ENCODE measurements at regions not wholly inside any gene's neighbourhood (a gene's known extent, or its start where the extent isn't known, plus 50 kb on each side); places are given as distances from the start of the nearest gene placed in this dataset.

DNA sequence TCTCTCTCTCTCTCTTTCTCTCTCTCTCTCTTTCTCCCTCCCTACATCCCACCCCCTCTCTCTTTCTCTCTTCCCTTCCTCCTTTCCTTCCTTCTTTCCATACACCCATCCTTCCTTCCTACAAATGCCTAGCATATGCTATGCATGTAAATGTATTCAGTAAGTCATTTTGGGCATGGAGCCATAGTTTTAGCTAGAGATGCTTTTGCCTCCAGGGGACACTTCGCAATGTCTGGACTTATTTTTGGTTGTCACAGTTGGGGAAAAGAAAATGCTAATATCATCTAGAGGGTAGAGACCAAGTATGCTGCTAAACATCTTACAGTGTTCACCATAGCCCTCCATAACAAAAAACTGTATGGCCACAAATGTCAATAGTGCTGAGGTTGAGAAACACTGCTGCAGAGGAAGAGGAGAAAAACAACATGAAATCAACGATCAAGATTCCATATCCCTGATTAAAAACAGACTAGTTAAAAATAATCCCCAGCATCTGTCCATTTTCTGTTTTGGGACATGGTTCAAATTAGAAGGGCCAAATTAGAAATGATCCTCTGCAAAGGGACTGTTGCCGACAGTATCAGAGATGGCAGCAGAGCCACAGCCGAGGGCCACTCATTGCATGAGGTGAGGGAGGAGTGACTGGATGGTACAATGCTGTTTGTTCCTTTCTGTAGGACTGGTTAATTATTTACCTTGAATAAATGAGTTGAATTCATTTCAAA lies 152.7 kb downstream of the SH3BGRL2 start:
- TF ChIP-seq, protein P1, sequence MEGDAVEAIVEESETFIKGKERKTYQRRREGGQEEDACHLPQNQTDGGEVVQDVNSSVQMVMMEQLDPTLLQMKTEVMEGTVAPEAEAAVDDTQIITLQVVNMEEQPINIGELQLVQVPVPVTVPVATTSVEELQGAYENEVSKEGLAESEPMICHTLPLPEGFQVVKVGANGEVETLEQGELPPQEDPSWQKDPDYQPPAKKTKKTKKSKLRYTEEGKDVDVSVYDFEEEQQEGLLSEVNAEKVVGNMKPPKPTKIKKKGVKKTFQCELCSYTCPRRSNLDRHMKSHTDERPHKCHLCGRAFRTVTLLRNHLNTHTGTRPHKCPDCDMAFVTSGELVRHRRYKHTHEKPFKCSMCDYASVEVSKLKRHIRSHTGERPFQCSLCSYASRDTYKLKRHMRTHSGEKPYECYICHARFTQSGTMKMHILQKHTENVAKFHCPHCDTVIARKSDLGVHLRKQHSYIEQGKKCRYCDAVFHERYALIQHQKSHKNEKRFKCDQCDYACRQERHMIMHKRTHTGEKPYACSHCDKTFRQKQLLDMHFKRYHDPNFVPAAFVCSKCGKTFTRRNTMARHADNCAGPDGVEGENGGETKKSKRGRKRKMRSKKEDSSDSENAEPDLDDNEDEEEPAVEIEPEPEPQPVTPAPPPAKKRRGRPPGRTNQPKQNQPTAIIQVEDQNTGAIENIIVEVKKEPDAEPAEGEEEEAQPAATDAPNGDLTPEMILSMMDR (conservative IDR thresholded peaks at IDR 0.05) = no peak
- H3K27ac ChIP-seq = no peak overlapping the region; the same call in 1 of the 2 replicates

DNA sequence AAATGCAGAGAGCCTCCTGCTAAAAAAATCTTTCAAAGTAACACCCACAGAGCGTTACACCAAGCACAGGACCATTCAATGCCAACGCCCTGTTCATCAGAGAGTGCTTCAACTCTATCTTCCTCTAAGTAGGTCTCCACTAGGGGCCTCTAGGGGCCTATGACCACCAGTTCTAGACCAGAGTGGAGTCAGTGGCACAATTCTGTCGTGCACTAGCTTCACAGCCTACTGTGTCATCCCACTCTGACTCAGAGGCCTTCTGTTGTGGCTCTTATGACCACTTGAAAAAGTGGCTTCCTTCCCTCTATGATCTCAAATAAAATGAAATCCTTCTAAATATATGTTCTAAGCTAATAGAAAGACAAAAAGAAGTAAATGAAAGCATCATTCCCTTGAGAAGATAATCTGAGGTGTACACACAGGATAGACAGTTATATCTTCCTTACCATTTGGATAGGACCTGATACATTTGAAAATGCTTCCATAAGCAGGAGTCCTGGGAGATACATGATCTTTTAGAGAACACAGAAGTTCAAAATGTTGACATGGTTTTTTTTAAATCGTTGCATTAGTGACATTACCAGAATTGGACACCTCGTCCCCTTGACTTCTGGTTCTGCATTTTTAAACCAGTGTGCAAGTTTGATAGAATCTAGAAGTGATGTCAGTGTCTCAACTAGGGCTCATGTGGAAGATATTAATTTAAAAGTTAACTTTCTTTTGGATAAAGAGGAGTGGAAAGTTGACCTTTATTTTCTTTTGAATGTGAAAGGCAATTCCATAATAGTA lies 151.9 kb downstream of the SH3BGRL2 start:
- H3K27ac ChIP-seq = no peak overlapping the region
- TF ChIP-seq, protein P1 (conservative IDR thresholded peaks at IDR 0.05) = no peak

- TF ChIP-seq, protein P1 (conservative IDR thresholded peaks at IDR 0.05) = no peak
- no peak overlapping the region for H3K27ac ChIP-seq
Measured at GRCh38 chr6:79781916-79782315, 150.8 kb downstream of the SH3BGRL2 start.

- H3K27ac ChIP-seq = no peak overlapping the region
- TF ChIP-seq, protein P1 (conservative IDR thresholded peaks at IDR 0.05) = no peak
Measured at GRCh38 chr6:79780881-79781280, 149.8 kb downstream of the SH3BGRL2 start.

DNA sequence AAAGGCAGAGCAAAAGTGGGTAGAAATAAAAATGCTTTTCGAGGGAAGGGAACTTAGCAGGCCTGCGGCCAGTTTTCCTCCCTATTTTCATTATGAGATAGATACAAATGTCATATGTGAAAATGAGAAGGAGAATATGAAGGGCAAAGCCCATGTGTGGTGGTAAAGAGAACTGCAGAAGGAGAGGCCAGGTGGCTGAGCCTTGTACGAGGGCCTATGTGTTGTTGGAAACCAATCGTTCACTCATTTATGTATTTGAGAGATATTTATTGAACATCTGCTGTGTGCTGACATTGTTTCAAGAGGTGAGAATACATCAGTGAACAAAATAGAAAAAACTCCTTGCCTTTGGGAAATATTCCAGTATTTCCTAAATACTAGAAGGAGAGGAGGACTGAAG lies 147.7 kb downstream of the SH3BGRL2 start:
- no peak overlapping the region for H3K27ac ChIP-seq
- TF ChIP-seq, protein P1 (conservative IDR thresholded peaks at IDR 0.05) = no peak

DNA sequence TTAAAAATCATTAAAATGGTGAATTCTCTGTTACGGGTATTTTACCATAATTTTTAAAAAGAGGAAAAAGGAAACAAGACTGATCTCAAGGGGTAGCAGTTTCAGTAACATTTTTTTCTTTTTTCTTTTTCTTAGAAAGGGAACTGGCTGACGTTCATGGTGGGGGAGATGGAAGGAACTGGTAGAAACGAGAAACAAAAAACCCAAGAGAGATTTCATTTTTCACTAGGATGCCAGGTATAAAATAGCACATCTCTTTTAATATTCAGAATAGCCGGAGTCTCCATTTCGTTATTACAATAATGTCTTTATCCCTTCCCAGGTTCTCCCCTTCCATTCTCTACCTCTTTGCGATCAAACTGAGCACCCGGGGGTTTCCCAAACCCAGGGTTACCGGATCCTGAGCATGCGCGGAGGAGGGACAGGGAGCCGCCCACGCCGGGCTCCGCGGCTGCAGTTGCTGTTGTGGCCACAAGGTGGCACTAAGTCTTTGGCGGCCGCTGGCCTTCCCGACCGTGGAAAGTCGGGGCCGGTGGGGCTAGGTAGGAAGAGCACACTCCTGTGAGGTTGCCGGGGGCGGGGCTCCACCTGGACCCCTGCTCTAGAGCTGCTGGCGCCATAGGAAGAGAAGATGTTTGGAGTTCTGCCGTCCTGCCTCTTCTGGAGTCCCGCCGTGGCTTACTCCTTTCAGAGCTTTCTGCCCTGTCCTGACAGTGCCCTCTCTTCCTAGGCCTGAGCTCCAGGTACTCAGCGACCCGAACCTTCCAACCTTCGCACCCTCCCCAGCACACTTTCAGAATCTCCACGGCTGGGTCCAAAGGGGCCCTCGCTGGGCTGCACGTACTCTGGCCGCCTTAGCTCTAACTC lies 146.8 kb downstream of the SH3BGRL2 start:
- peak overlapping the region; percentile 21; the same call in 1 of the 2 replicates for H3K27ac ChIP-seq
- TF ChIP-seq, protein P1 (conservative IDR thresholded peaks at IDR 0.05) = peak; percentile 98

- TF ChIP-seq, protein P1 (conservative IDR thresholded peaks at IDR 0.05) = no peak
- no peak overlapping the region for H3K27ac ChIP-seq
Measured at GRCh38 chr6:79776076-79776475, 144.9 kb downstream of the SH3BGRL2 start.
